ENCODE measurements at regions not wholly inside any gene's neighbourhood (a gene's known extent, or its start where the extent isn't known, plus 50 kb on each side); places are given as distances from the start of the nearest gene placed in this dataset.
"Not testable (repeated sequence)": the region's sequence is repeated elsewhere in the genome, so short reads cannot be mapped to it uniquely, and the experiment has no call there.

DNA sequence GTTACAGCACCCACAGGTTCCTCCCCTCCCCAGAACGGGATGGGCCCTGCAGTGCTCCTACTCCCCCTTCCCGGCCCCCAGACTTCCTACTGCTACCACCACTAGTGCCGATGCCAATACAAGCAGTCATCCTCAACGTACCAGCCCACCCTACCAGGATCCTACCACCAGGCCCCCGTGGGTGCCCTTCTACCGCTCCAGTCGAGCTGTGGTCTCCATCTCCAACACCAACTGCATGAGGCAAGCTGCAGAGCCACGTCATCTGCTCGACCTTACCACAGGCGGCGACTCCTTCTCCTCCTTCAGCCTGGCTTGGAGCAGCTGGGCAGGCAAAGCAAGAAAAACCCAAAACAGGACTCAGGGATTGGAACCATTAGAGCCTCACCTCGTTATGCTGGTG lies 396.3 kb downstream of the KCNJ18 start:
- DNase-seq; ATAC-seq; H3K4me3 Mint-ChIP-seq; POLR2A ChIA-PET; H3K27ac ChIP-seq (ENCODE audit: low read depth, low read length); H3K27ac Mint-ChIP-seq; H3K4me1 Mint-ChIP-seq; H3K36me3 ChIP-seq (ENCODE audit: control insufficient read depth in 2 of 3, insufficient read depth in 3 of 3, low read length in 3 of 3); H3K36me3 Mint-ChIP-seq; intact Hi-C loops (cut with micrococcal nuclease); H3K27me3 Mint-ChIP-seq; H3K9me3 ChIP-seq (ENCODE audit: control insufficient read depth in 2 of 3, low read length in 3 of 3); H3K4me3 ChIP-seq (ENCODE audit: low read length); CTCF ChIA-PET; H3K4me1 ChIP-seq (ENCODE audit: control insufficient read depth in 2 of 2, insufficient read depth in 2 of 2, low read length in 2 of 2); H3K27me3 ChIP-seq (ENCODE audit: control insufficient read depth in 2 of 2, insufficient read depth in 2 of 2, low read length in 2 of 2): not testable (repeated sequence)
- peaks cover 1 to 31% (median 12%) of the 10 kb centered on the region in 11 donors for H3K9me3 Mint-ChIP-seq

DNA sequence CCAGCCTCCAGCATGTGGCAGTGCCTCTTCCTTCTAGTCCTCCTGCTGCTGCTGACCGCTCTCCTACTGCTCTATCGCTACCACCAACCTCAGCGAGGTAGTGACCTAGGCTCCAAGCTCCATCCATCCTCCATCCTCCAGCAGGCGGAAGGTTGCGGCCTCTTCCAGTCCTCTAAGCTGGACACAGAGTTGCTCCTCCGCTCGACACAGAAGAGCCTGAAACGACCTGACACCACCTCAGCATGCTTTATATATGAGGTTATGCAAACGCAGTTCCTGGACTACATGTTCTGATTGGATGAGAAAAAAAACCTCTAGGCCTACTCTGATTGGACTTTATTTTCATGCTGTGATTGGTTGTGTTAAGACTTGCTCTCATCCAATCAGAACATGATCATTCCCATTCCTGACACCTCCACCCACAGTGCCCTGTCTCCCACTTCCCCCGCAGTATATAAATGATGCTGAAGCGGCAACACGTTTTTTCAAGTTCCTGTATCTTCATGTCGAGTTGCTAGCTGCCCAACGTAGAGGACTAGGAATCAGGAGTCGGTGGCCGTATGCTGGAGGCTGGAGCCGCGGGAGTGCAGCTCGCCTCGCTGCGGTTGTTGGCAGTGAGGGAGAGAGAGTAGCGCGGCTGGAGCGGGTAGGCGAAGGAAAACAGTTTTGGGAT lies 398.1 kb downstream of the KCNJ18 start:
- DNase-seq (no peak), ATAC-seq (no peak)
- Histone ChIP-seq H3K9me3 (ENCODE audit: control insufficient read depth in 2 of 3, low read length in 3 of 3) (no peaks in the 10 kb centered on the region), H3K4me3 (ENCODE audit: low read length) (no peak overlapping the region), H3K4me1 (ENCODE audit: control insufficient read depth in 2 of 2, insufficient read depth in 2 of 2, low read length in 2 of 2) (no peaks in the 10 kb centered on the region), H3K27ac (ENCODE audit: low read depth, low read length) (no peak overlapping the region), H3K27me3 (ENCODE audit: control insufficient read depth in 2 of 2, insufficient read depth in 2 of 2, low read length in 2 of 2) (no peaks in the 10 kb centered on the region), H3K36me3 (ENCODE audit: control insufficient read depth in 2 of 3, insufficient read depth in 3 of 3, low read length in 3 of 3) (no peaks in the 10 kb centered on the region)
- H3K27me3 Mint-ChIP-seq = no peaks in the 10 kb centered on the region
- intact Hi-C loops (cut with micrococcal nuclease) = no loop called here
- H3K27ac Mint-ChIP-seq = no peak overlapping the region
- H3K4me3 Mint-ChIP-seq = no peak overlapping the region
- peaks cover 1 to 34% (median 12%) of the 10 kb centered on the region in 11 donors for H3K9me3 Mint-ChIP-seq
- POLR2A ChIA-PET = no interaction called here
- H3K4me1 Mint-ChIP-seq = no peaks in the 10 kb centered on the region
- CTCF ChIA-PET = no interaction called here
- peaks cover 0 to 3% (median 0%) of the 10 kb centered on the region in 5 donors for H3K36me3 Mint-ChIP-seq

DNA sequence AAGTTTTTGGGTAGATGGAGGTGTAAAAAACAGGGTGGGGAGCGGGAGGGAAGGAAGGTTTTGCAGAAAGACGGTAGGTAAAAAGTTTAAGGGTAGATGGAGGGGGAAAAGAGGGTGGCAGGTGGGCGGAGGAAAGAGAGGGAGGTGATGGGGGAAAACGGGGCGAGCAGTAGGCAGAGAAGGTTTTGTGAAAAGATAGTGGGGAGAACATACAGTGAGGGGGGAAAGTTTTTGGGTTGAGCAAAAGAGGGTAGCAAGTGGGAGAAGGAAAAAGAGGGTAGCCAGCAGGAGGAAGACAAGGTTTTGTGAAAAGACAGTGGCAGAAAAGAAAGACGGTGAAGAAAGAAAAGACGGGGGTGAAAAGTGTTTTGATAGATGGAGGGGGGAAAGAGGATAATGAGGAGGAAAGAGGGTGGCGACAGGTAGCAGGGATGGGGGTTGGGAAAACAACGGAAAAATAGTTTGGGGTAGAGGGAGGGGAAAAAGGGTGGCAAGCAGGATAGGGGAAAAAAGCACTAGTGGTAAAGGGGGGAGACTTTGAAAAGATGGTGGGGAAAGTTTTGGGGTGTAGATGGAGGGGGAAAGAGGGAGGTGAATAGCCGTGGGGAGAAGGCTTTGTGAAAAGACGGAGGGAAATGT lies 398.8 kb downstream of the KCNJ18 start:
- DNase-seq; H3K4me3 Mint-ChIP-seq; H3K36me3 Mint-ChIP-seq; H3K27me3 ChIP-seq (ENCODE audit: control insufficient read depth in 2 of 2, insufficient read depth in 2 of 2, low read length in 2 of 2); intact Hi-C loops (cut with micrococcal nuclease); POLR2A ChIA-PET; H3K4me3 ChIP-seq (ENCODE audit: low read length); H3K27me3 Mint-ChIP-seq; H3K27ac ChIP-seq (ENCODE audit: low read depth, low read length); H3K4me1 Mint-ChIP-seq; ATAC-seq; H3K36me3 ChIP-seq (ENCODE audit: control insufficient read depth in 2 of 3, insufficient read depth in 3 of 3, low read length in 3 of 3); H3K4me1 ChIP-seq (ENCODE audit: control insufficient read depth in 2 of 2, insufficient read depth in 2 of 2, low read length in 2 of 2); H3K27ac Mint-ChIP-seq; CTCF ChIA-PET; H3K9me3 ChIP-seq (ENCODE audit: control insufficient read depth in 2 of 3, low read length in 3 of 3): not testable (repeated sequence)
- H3K9me3 Mint-ChIP-seq = peaks cover 1 to 34% (median 12%) of the 10 kb centered on the region in 11 donors

DNA sequence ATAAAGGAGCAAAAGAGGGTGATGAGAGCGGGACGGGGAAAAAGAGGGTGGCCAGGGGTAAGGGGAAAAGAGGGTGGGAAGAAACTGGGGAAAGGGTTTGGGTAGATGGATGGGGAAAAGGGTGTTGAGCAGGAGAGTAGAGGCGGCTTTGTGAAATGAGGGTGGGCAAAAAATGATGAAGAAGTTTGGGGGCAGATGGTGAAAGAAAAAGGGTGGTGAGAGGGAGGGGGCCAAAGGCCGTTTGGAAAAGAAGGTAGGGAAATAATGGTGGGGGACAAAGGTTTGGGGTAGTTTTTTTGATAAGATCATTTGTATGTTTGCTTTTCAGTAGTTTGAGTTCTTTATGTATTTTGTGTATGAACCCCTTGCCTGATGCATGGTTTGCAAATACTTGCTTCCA lies 399.5 kb downstream of the KCNJ18 start:
- not testable (repeated sequence) for H3K4me1 Mint-ChIP-seq

DNA sequence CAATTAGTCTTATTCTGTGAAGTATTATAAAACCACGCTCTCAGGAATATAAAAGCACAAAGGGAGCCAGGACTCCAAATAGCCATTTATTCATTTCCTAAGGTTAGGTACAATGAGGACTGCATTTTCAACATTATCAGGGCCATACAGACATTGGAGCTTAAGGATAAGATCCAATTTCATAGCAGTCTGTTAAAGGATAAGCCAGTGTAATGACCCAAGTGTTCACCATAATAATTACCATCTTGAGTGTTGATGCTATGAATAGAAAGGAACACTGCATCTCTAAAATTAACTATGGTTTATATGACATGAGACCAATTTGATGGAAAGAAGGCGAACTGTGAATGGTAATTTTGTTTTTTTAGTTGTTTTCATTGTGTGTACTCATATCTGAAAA lies 403.1 kb downstream of the KCNJ18 start:
- H3K27me3 ChIP-seq (ENCODE audit: control insufficient read depth in 2 of 2, insufficient read depth in 2 of 2, low read length in 2 of 2); intact Hi-C loops (cut with micrococcal nuclease); H3K4me3 ChIP-seq (ENCODE audit: low read length); H3K27ac ChIP-seq (ENCODE audit: low read depth, low read length); H3K27me3 Mint-ChIP-seq; CTCF ChIA-PET; H3K4me1 ChIP-seq (ENCODE audit: control insufficient read depth in 2 of 2, insufficient read depth in 2 of 2, low read length in 2 of 2); H3K36me3 Mint-ChIP-seq; H3K27ac Mint-ChIP-seq; H3K4me1 Mint-ChIP-seq; DNase-seq; H3K4me3 Mint-ChIP-seq; H3K36me3 ChIP-seq (ENCODE audit: control insufficient read depth in 2 of 3, insufficient read depth in 3 of 3, low read length in 3 of 3); ATAC-seq; POLR2A ChIA-PET; H3K9me3 ChIP-seq (ENCODE audit: control insufficient read depth in 2 of 3, low read length in 3 of 3): not testable (repeated sequence)
- H3K9me3 Mint-ChIP-seq = peaks cover 0 to 16% (median 9%) of the 10 kb centered on the region in 11 donors

More for the DNA sequence above, 399.5 kb downstream of the KCNJ18 start:
- ATAC-seq; H3K27ac ChIP-seq (ENCODE audit: low read depth, low read length); H3K4me3 Mint-ChIP-seq; CTCF ChIA-PET; H3K36me3 Mint-ChIP-seq; POLR2A ChIA-PET; DNase-seq; H3K27me3 Mint-ChIP-seq; H3K4me1 ChIP-seq (ENCODE audit: control insufficient read depth in 2 of 2, insufficient read depth in 2 of 2, low read length in 2 of 2); H3K4me3 ChIP-seq (ENCODE audit: low read length); intact Hi-C loops (cut with micrococcal nuclease); H3K9me3 ChIP-seq (ENCODE audit: control insufficient read depth in 2 of 3, low read length in 3 of 3); H3K27me3 ChIP-seq (ENCODE audit: control insufficient read depth in 2 of 2, insufficient read depth in 2 of 2, low read length in 2 of 2); H3K27ac Mint-ChIP-seq; H3K36me3 ChIP-seq (ENCODE audit: control insufficient read depth in 2 of 3, insufficient read depth in 3 of 3, low read length in 3 of 3): not testable (repeated sequence)
- peaks cover 1 to 34% (median 12%) of the 10 kb centered on the region in 11 donors for H3K9me3 Mint-ChIP-seq

DNA sequence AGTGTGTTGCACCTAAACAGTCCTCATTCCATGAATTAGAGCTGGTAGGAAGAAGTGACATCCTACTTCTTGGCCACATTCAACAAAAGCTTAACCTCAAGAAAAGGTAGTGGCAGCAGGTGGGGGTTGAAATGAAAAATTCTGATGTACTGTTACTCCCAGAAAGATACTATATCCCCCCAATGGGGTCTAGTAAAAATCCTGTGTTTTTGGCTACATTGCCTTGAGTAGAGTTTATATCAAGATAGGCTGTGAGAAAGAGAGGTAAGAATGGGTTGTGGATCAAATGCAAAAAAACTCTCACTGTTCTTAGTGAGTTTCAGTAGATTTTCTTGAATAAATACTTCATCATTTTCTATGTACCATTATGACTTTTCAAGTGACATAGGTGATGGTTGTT lies 407.3 kb downstream of the KCNJ18 start:
- H3K9me3 Mint-ChIP-seq; POLR2A ChIA-PET; DNase-seq; H3K27ac Mint-ChIP-seq; ATAC-seq; H3K4me3 ChIP-seq (ENCODE audit: low read length); H3K27me3 ChIP-seq (ENCODE audit: control insufficient read depth in 2 of 2, insufficient read depth in 2 of 2, low read length in 2 of 2); H3K4me1 ChIP-seq (ENCODE audit: control insufficient read depth in 2 of 2, insufficient read depth in 2 of 2, low read length in 2 of 2); H3K27ac ChIP-seq (ENCODE audit: low read depth, low read length); H3K36me3 Mint-ChIP-seq; CTCF ChIA-PET; intact Hi-C loops (cut with micrococcal nuclease); H3K9me3 ChIP-seq (ENCODE audit: control insufficient read depth in 2 of 3, low read length in 3 of 3); H3K4me3 Mint-ChIP-seq; H3K4me1 Mint-ChIP-seq; H3K27me3 Mint-ChIP-seq; H3K36me3 ChIP-seq (ENCODE audit: control insufficient read depth in 2 of 3, insufficient read depth in 3 of 3, low read length in 3 of 3): not testable (repeated sequence)

DNA sequence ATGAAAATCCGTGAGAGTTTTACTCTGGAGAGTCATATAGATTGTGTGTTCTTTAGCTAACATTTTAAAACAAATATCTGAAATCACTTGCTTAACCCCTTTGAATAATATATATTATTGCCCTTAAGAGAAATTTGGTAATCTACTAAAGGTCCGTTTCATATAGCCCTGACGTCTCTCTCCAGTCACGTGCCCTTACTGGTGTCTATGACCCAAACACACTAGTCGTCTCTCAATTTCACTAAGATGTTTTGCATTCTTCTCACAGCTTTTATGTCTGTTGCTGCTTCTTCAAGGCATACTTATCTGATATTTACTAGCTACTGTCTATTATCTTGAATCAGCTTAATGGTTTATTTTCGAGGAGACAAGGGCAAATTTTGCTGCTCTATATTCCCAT lies 409.9 kb downstream of the KCNJ18 start:
- no peaks in the 10 kb centered on the region for H3K36me3 ChIP-seq (ENCODE audit: control insufficient read depth in 2 of 3, insufficient read depth in 3 of 3, low read length in 3 of 3)

More for the DNA sequence above, 409.9 kb downstream of the KCNJ18 start:
- Mint-ChIP-seq H3K27me3 (no peaks in the 10 kb centered on the region), H3K27ac (no peak overlapping the region), H3K9me3 (peaks cover 0 to 15% (median 8%) of the 10 kb centered on the region in 11 donors), H3K4me1 (no peaks in the 10 kb centered on the region), H3K36me3 (peaks cover 0 to 5% (median 0%) of the 10 kb centered on the region in 5 donors), H3K4me3 (no peak overlapping the region)
- Histone ChIP-seq H3K27ac (ENCODE audit: low read depth, low read length) (no peak overlapping the region), H3K4me3 (ENCODE audit: low read length) (no peak overlapping the region), H3K27me3 (ENCODE audit: control insufficient read depth in 2 of 2, insufficient read depth in 2 of 2, low read length in 2 of 2) (no peaks in the 10 kb centered on the region), H3K9me3 (ENCODE audit: control insufficient read depth in 2 of 3, low read length in 3 of 3) (no peaks in the 10 kb centered on the region), H3K4me1 (ENCODE audit: control insufficient read depth in 2 of 2, insufficient read depth in 2 of 2, low read length in 2 of 2) (no peaks in the 10 kb centered on the region)
- DNase-seq (no peak), ATAC-seq (no peak)
- ChIA-PET CTCF (no interaction called here), POLR2A (no interaction called here)
- intact Hi-C loops (cut with micrococcal nuclease) = no loop called here
